HepG2 (cell line): ENCODE measurements at regions not wholly inside any gene's neighbourhood (a gene's known extent, or its start where the extent isn't known, plus 50 kb on each side); places are given as distances from the start of the nearest gene placed in this dataset.

Source experiments
- AKAP8 ChIP-seq: sonication (generic); formaldehyde crosslinking; IDR thresholded peaks from 2 replicates; pipeline ENCODE4 v1.5.1; 2020; ENCODE audit warnings: mild to moderate bottlenecking, missing genetic modification reagents
- ATRX ChIP-seq: sonication (generic); formaldehyde crosslinking; IDR thresholded peaks from 2 replicates; pipeline ENCODE4 v1.4.0; 2020; ENCODE audit warnings: missing genetic modification reagents, borderline replicate concordance
- CTCF ChIP-seq: sonication (generic); formaldehyde crosslinking; IDR thresholded peaks from 2 replicates; pipeline ENCODE4 v1.5.0; 2020; ENCODE audit warnings: mild to moderate bottlenecking, missing genetic modification reagents, moderate library complexity
- ELF4 ChIP-seq: sonication (generic); formaldehyde crosslinking; IDR thresholded peaks from 2 replicates; pipeline ENCODE4 v1.5.0; 2020; ENCODE audit warnings: missing genetic modification reagents, mild to moderate bottlenecking, moderate library complexity, borderline replicate concordance
- PCBP1 ChIP-seq: fragments of 200-400 bp; formaldehyde crosslinking; IDR thresholded peaks from 2 replicates; pipeline ENCODE4 v1.6.1; 2017; ENCODE audit warnings: mild to moderate bottlenecking, low read depth, low read length, borderline replicate concordance
- RFX1 ChIP-seq: fragments of 450-650 bp; IDR thresholded peaks from 2 replicates; pipeline ENCODE4 v1.6.1; 2017

GRCh38 chr2:182550234-182550633 is 123.4 kb upstream of the PDE1A start:
- no peak for TF ChIP-seq CTCF (CRISPR knock-in tag)
- TF ChIP-seq ELF4 (CRISPR knock-in tag) = no peak
- TF ChIP-seq ATRX (CRISPR knock-in tag) = no peak
- TF ChIP-seq AKAP8 (CRISPR knock-in tag) = no peak
- TF ChIP-seq RFX1 = no peak
- no peak for TF ChIP-seq PCBP1
